Osteocyte (in vitro differentiated cells): ENCODE measurements at regions not wholly inside any gene's neighbourhood (a gene's known extent, or its start where the extent isn't known, plus 50 kb on each side); places are given as distances from the start of the nearest gene placed in this dataset.
"Not testable (repeated sequence)": the region's sequence is repeated elsewhere in the genome, so short reads cannot be mapped to it uniquely, and the experiment has no call there.

Source experiments
- DNase-seq: peaks from one replicate; pipeline ENCODE4 v3.0.0; 2021; ENCODE audit warnings: mixed read lengths; ENCODE audit not compliant: unreplicated experiment; ENCODE audit errors: extremely low spot score
- H3K27ac Mint-ChIP-seq: one replicate; pipeline ENCODE4 v1.8.0; 2021; ENCODE audit warnings: mild to moderate bottlenecking, mixed read lengths; ENCODE audit not compliant: unreplicated experiment
- H3K27me3 Mint-ChIP-seq: one replicate; pipeline ENCODE4 v1.8.0; 2021; ENCODE audit warnings: mixed read lengths; ENCODE audit not compliant: unreplicated experiment
- H3K36me3 Mint-ChIP-seq: one replicate; pipeline ENCODE4 v1.8.0; 2021; ENCODE audit warnings: mixed read lengths; ENCODE audit not compliant: unreplicated experiment
- H3K4me1 Mint-ChIP-seq: one replicate; pipeline ENCODE4 v1.8.0; 2021; ENCODE audit warnings: mixed read lengths; ENCODE audit not compliant: unreplicated experiment
- H3K4me3 Mint-ChIP-seq: one replicate; pipeline ENCODE4 v1.8.0; 2021; ENCODE audit warnings: mild to moderate bottlenecking, moderate library complexity, mixed read lengths; ENCODE audit not compliant: unreplicated experiment
- H3K9me3 Mint-ChIP-seq: one replicate; pipeline ENCODE4 v1.8.0; 2021; ENCODE audit warnings: mixed read lengths; ENCODE audit not compliant: unreplicated experiment
- TF ChIP-seq, protein P1 (sequence below): fragments of 200-600 bp; sonication (generic); IDR thresholded peaks from 2 replicates; pipeline ENCODE4 v1.5.0; 2021; ENCODE audit warnings: antibody characterized with exemption, mild to moderate bottlenecking, moderate library complexity

DNA sequence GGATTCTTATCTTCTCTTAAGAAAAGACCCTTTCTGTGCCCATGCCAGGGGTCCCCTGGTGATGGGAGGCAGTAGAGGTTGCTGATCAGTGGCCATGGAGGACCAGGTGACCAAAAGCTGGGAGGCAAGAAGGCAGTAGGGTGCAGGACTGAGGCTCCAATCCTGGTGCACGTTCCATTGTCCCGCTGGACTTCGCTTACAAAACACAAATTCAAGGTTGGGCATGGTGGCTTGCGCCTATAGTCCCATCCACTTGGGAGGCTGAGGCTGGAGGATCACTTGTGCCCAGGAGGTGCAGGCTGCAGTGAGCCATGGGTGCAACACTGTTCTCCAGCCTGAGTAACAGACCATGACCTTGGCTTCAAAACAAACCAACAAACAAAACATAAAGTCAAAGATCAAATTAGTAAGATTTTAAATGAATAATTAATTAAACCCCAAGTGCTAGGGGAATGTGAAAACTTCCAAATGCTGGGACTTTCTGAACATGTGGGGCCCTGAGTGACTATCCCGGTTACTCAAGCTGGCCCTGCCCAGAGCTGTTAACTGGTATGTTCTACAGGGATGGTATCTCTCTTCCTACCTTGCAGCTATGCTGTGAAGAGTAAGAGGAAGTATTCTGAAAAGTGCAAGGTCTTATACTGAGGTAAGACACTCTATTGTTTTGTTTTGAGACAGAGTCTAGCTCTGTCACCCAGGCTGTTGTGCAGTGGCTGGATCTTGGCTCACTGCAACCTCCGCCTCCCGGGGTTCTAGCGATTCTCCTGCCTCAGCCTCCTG, 97.6 kb downstream of the LYZL2 start:
- DNase-seq = no peak
- Mint-ChIP-seq H3K9me3 (no peaks in the 10 kb centered on the region), H3K4me1 (no peaks in the 10 kb centered on the region), H3K4me3 (no peak overlapping the region), H3K27me3 (peaks cover 15% of the 10 kb centered on the region), H3K27ac (no peak overlapping the region), H3K36me3 (no peaks in the 10 kb centered on the region)
- TF ChIP-seq, protein P1, sequence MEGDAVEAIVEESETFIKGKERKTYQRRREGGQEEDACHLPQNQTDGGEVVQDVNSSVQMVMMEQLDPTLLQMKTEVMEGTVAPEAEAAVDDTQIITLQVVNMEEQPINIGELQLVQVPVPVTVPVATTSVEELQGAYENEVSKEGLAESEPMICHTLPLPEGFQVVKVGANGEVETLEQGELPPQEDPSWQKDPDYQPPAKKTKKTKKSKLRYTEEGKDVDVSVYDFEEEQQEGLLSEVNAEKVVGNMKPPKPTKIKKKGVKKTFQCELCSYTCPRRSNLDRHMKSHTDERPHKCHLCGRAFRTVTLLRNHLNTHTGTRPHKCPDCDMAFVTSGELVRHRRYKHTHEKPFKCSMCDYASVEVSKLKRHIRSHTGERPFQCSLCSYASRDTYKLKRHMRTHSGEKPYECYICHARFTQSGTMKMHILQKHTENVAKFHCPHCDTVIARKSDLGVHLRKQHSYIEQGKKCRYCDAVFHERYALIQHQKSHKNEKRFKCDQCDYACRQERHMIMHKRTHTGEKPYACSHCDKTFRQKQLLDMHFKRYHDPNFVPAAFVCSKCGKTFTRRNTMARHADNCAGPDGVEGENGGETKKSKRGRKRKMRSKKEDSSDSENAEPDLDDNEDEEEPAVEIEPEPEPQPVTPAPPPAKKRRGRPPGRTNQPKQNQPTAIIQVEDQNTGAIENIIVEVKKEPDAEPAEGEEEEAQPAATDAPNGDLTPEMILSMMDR = no peak

DNA sequence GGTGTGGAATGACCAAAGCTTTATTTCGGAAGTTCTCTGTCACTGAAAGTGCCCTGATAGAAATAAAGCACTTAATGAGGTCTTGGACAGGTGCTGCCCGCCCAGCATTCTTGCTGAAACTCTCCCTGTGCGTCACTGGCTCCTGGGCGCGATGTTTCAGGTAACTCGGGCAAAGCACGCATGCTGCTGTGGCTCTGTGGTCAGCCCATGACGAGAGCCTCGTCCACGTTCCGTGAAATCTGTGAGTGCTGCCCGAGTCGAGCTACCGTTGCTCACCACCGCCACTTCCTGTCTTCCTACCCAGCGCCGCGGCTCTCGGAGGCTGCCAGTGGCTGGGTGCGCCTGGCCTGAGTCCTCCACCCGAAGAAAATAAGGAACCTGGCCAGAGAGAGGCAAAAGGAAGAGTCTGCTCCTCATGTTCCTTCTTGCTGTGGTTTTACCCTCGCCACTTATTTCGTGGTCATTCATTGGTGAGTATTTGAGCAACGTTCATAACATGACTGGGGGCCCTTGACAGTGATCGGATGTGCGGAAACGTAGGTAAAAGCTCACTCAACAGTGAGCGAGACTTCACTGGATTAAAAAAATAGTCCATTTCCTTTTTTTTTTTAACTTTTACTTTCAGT, 95.5 kb downstream of the MAP3K8 start:
- Mint-ChIP-seq H3K36me3 (no peaks in the 10 kb centered on the region), H3K4me3 (no peak overlapping the region), H3K27ac (no peak overlapping the region), H3K4me1 (peaks cover 4% of the 10 kb centered on the region), H3K9me3 (no peaks in the 10 kb centered on the region), H3K27me3 (no peaks in the 10 kb centered on the region)
- TF ChIP-seq, protein P1 = no peak
- DNase-seq = no peak

DNA sequence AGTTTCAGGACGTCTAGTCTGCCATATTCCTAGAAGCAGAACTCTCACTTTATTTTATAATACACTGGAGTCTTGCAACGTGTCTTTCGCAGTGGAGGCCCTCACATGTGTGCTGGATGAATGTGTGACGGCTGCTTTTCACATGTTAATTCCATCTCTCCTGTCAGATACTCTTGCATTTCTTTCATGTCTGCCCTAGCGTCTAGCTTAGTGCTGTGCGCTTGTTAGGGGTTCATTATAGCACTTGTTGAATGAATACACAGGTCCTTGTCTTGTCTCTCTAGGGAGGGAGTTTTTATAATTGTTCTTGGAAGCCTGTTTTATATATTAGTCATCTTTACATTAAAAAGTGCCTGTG, 94.4 kb downstream of the MAP3K8 start:
- TF ChIP-seq, protein P1 = no peak
- H3K27me3 Mint-ChIP-seq = no peaks in the 10 kb centered on the region
- no peak overlapping the region for H3K4me3 Mint-ChIP-seq
- no peaks in the 10 kb centered on the region for H3K36me3 Mint-ChIP-seq
- peaks cover 4% of the 10 kb centered on the region for H3K4me1 Mint-ChIP-seq
- DNase-seq = no peak
- no peak overlapping the region for H3K27ac Mint-ChIP-seq
- H3K9me3 Mint-ChIP-seq = no peaks in the 10 kb centered on the region

DNA sequence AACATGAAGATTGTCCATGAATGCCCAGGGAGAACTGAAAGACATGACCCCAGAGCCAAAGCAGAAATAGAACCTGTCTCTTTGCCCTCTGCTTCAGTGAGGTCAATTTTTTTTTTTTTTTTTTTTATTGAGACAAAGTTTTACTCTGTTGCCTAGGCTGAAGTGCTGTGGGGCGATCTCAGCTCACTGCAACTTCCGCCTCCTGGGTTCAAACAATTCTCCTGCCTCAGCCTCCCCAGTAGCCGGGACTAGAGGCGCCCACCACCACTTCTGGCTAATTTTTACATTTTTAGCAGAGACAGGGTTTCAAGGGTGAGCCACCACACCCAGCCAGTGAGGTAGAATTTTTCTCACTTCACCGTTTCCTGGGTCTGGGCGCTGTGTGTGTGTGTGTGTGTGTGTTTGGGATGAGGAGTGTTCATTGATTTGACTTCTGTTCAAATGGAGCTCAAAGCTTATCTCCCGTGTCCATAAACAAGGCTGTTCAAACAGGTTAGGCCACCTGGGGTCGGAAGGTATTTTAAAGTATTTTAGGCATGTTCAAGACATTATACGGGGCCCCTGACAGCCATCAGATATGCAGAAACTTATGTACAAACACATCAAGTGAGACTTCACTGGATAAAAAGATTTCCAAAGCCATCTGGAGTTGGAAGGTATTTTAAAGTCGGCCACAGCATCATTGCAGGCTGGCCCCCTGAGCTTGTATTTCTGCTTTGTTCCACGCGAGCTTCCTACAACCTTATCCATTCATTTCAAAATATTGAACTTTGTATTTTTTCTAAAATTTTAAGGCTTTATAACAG, 93.8 kb downstream of the MAP3K8 start:
- Mint-ChIP-seq H3K27me3 (no peaks in the 10 kb centered on the region), H3K27ac (no peak overlapping the region), H3K4me1 (peaks cover 5% of the 10 kb centered on the region), H3K36me3 (no peaks in the 10 kb centered on the region), H3K4me3 (no peak overlapping the region), H3K9me3 (no peaks in the 10 kb centered on the region)
- DNase-seq = no peak
- TF ChIP-seq, protein P1 = no peak

DNA sequence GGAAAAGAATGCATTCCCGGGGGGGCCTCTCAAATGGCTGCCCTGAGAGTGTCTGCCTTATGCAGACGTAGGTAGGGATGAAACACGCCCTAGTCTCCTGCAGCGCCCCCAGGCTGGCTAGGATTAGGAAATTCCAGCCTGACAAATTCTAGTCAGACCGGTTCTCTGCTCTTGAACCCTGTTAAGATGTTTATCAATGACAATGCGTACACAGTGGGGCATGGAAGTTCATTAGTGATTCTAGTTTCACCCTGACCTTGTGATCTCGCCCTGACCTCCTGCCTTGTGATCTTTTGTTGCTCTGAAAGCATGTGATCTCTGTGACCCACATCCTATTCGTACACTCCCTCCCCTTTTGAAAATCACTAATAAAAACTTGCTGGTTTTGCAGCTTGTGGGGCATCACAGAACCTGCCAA, 88.7 kb downstream of the MAP3K8 start:
- H3K4me3 Mint-ChIP-seq, H3K27ac Mint-ChIP-seq: not testable (repeated sequence)

More for the DNA sequence above, 88.7 kb downstream of the MAP3K8 start:
- not testable (repeated sequence) for DNase-seq, H3K4me1 Mint-ChIP-seq, H3K36me3 Mint-ChIP-seq, H3K9me3 Mint-ChIP-seq, H3K27me3 Mint-ChIP-seq
